ENCODE measurements at regions not wholly inside any gene's neighbourhood (a gene's known extent, or its start where the extent isn't known, plus 50 kb on each side); places are given as distances from the start of the nearest gene placed in this dataset.

DNA sequence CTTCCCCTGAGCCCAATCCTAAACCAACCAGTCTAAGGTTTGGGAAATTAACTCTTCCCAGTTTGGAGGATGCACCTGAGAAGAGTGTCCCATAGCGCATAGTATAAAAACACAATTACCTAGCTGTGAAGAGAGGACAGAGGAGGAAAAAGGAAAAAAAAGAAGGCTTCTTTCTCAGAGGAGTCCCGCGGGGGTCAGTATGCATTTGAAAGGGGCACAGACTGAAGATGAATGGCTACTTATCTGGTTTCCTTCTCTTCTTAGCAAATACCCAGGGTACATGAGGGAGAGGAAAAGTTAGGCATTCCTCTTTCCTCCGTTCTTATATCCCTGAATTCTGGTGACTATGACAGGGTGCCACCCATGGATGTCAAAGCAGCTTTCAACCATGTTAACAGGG, 96.9 kb downstream of the TMEM47 start:
- Histone ChIP-seq H3F3A (replicated peaks; ENCODE audit: insufficient read depth) (no peaks in the 10 kb centered on the region), H3K27ac (ENCODE audit: low read depth in 2 of 2, low read length in 1 of 2) (no peak overlapping the region), H3K4me3 (ENCODE audit: low read depth in 2 of 2, low read length in 1 of 2) (no peak overlapping the region), H3K36me3 (replicated peaks in 1 of 2; ENCODE audit: control insufficient read depth in 1 of 2, insufficient read depth in 2 of 2, low read length in 1 of 2) (no peaks in the 10 kb centered on the region), H2AFZ (ENCODE audit: low read depth) (no peak overlapping the region; the same call in 1 of the 2 replicates), H3K4me1 (ENCODE audit: control insufficient read depth in 1 of 2, insufficient read depth in 2 of 2, low read depth in 1 of 2, low read length in 1 of 2) (peaks cover 0 to 5% of the 10 kb centered on the region in 2 experiments; a peak in 1 of 4 replicates), H3K27me3 (ENCODE audit: insufficient read depth) (no peaks in the 10 kb centered on the region), H3K4me2 (no peak overlapping the region), H3K9me3 (no peaks in the 10 kb centered on the region), H3K79me2 (ENCODE audit: insufficient read depth) (no peaks in the 10 kb centered on the region), H3K9me2 (no peaks in the 10 kb centered on the region), H4K20me1 (ENCODE audit: insufficient read depth) (no peaks in the 10 kb centered on the region), H3K9ac (no peak overlapping the region)
- WGBS (ENCODE audit: low lambda C conversion rate): 28% methylated on average over 4 of the region's 4 CpGs
- ChIA-PET POLR2A (no interaction called here), CTCF (no interaction called here)
- no peak for TF ChIP-seq SMC3 (IDR thresholded peaks at IDR 0.05; ENCODE audit: low read depth, low read length)
- no peak for TF ChIP-seq TCF12 (IDR thresholded peaks at IDR 0.05)
- no peak for TF ChIP-seq FOXM1 (IDR thresholded peaks at IDR 0.05; ENCODE audit: low read depth)
- TF ChIP-seq GABPA (IDR thresholded peaks at IDR 0.05; ENCODE audit: low read depth): no peak
- TF ChIP-seq, protein P1, sequence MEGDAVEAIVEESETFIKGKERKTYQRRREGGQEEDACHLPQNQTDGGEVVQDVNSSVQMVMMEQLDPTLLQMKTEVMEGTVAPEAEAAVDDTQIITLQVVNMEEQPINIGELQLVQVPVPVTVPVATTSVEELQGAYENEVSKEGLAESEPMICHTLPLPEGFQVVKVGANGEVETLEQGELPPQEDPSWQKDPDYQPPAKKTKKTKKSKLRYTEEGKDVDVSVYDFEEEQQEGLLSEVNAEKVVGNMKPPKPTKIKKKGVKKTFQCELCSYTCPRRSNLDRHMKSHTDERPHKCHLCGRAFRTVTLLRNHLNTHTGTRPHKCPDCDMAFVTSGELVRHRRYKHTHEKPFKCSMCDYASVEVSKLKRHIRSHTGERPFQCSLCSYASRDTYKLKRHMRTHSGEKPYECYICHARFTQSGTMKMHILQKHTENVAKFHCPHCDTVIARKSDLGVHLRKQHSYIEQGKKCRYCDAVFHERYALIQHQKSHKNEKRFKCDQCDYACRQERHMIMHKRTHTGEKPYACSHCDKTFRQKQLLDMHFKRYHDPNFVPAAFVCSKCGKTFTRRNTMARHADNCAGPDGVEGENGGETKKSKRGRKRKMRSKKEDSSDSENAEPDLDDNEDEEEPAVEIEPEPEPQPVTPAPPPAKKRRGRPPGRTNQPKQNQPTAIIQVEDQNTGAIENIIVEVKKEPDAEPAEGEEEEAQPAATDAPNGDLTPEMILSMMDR (IDR thresholded peaks at IDR 0.05): no peak
- no peak for TF ChIP-seq YY1 (IDR thresholded peaks at IDR 0.05; ENCODE audit: low read depth)
- no peak for TF ChIP-seq JUND (IDR thresholded peaks at IDR 0.05)
- DNase-seq: no peak

DNA sequence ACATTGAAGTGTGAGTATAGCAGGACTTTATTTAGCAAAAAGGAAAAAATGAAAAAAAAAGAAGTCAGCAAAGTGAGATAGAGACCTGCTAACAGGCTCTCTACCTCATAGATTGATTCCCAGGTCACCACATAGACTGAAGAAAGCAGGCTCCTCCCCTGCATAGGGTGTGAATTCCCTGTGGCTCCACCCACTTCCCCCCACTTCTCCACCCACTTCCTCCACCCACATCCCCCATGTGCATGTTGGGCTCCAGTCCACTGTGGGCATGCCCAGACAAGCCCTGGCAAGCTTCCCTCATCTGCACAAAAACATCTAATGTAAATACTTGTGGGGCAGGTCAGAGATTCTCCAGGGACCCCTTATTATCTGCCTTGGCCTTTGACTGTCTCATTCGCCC, 97.8 kb downstream of the TMEM47 start:
- H3K27me3 ChIP-seq (ENCODE audit: insufficient read depth): no peaks in the 10 kb centered on the region
- TF ChIP-seq NRF1 (IDR thresholded peaks at IDR 0.05; ENCODE audit: low read depth, low read length): no peak
- no peak for TF ChIP-seq MEF2A (IDR thresholded peaks at IDR 0.05; ENCODE audit: borderline replicate concordance, low read depth)
- TF ChIP-seq, protein P2, sequence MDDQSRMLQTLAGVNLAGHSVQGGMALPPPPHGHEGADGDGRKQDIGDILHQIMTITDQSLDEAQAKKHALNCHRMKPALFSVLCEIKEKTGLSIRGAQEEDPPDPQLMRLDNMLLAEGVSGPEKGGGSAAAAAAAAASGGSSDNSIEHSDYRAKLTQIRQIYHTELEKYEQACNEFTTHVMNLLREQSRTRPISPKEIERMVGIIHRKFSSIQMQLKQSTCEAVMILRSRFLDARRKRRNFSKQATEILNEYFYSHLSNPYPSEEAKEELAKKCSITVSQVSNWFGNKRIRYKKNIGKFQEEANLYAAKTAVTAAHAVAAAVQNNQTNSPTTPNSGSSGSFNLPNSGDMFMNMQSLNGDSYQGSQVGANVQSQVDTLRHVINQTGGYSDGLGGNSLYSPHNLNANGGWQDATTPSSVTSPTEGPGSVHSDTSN (IDR thresholded peaks at IDR 0.05): no peak
- TF ChIP-seq EP300 (IDR thresholded peaks at IDR 0.05; ENCODE audit: borderline replicate concordance in 1 of 2, low read depth in 1 of 2, low read length in 1 of 2): no peak
- no peak for TF ChIP-seq FOXJ3 (CRISPR knock-in tag; IDR thresholded peaks at IDR 0.05)
- TF ChIP-seq TAF1 (IDR thresholded peaks at IDR 0.05; ENCODE audit: borderline replicate concordance, low read depth, low read length): no peak
- no peak for TF ChIP-seq FOXM1 (IDR thresholded peaks at IDR 0.05; ENCODE audit: low read depth)
- no peak for TF ChIP-seq RAD21 (IDR thresholded peaks at IDR 0.05; ENCODE audit: low read length)
- TF ChIP-seq GATA2 (CRISPR knock-in tag; IDR thresholded peaks at IDR 0.05): no peak
- TF ChIP-seq, protein P1 (IDR thresholded peaks at IDR 0.05): no peak
- no peak for TF ChIP-seq JUND (IDR thresholded peaks at IDR 0.05)
- TF ChIP-seq RXRA (IDR thresholded peaks at IDR 0.05; ENCODE audit: borderline replicate concordance, low read depth): no peak
- H3F3A ChIP-seq (replicated peaks; ENCODE audit: insufficient read depth): no peaks in the 10 kb centered on the region
- ChIA-PET CTCF (no interaction called here), POLR2A (no interaction called here)
- no peak overlapping the region for H3K9ac ChIP-seq
- no peak for DNase-seq
- WGBS (ENCODE audit: low lambda C conversion rate): 8% methylated on average over 1 of the region's 1 CpG
- H3K4me3 ChIP-seq (ENCODE audit: low read depth in 2 of 2, low read length in 1 of 2): no peak overlapping the region
- H3K36me3 ChIP-seq (replicated peaks in 1 of 2; ENCODE audit: control insufficient read depth in 1 of 2, insufficient read depth in 2 of 2, low read length in 1 of 2): no peaks in the 10 kb centered on the region
- no peaks in the 10 kb centered on the region for H3K79me2 ChIP-seq (ENCODE audit: insufficient read depth)
- peaks cover 0 to 5% of the 10 kb centered on the region in 2 experiments; a peak in 1 of 4 replicates for H3K4me1 ChIP-seq (ENCODE audit: control insufficient read depth in 1 of 2, insufficient read depth in 2 of 2, low read depth in 1 of 2, low read length in 1 of 2)
- no peak overlapping the region for H3K4me2 ChIP-seq
- H3K9me3 ChIP-seq: no peaks in the 10 kb centered on the region
- no peak overlapping the region for H2AFZ ChIP-seq (ENCODE audit: low read depth)
- H3K9me2 ChIP-seq: no peaks in the 10 kb centered on the region
- H4K20me1 ChIP-seq (ENCODE audit: insufficient read depth): no peaks in the 10 kb centered on the region
- H3K27ac ChIP-seq (ENCODE audit: low read depth in 2 of 2, low read length in 1 of 2): no peak overlapping the region

Measured in SK-N-SH (cell line).